HEK293 (cell line): ENCODE measurements at regions not wholly inside any gene's neighbourhood (a gene's known extent, or its start where the extent isn't known, plus 50 kb on each side); places are given as distances from the start of the nearest gene placed in this dataset.

ENCODE experiments used
- CTCF ChIA-PET: fragments of 350-600 bp; formaldehyde crosslinking; extraction: SDS; loops from one replicate; lab custom pipeline; 2021; ENCODE audit warnings: antibody characterized with exemption; lab: Yijun Ruan, JAX
- POLR2A ChIA-PET: fragments of 300-600 bp; formaldehyde crosslinking; extraction: SDS; loops from one replicate; lab custom pipeline; 2020; ENCODE audit warnings: antibody characterized with exemption, inconsistent platforms; lab: Yijun Ruan, JAX
- H3K27ac ChIP-seq: fragments of 200-500 bp; sonication (Bioruptor generic); 2 replicates; pipeline ENCODE4 v1.5.1; 2014; ENCODE audit warnings: low read depth, low read length, control low read depth, inconsistent platforms; ENCODE audit errors: extremely low read depth
- H3K36me3 ChIP-seq, 2 experiments: fragments of 200-500 bp in 1 of 2; sonication (Bioruptor generic) in 1 of 2; 1 replicate in 1 of 2; 2 replicates in 1 of 2; pipeline ENCODE4 v1.5.1; 2014 to 2017; ENCODE audit warnings: inconsistent platforms in 2 of 2, low read length in 2 of 2; ENCODE audit not compliant: control insufficient read depth in 2 of 2, insufficient read depth in 1 of 2
- H3K4me1 ChIP-seq: fragments of 200-500 bp; sonication (Bioruptor generic); 2 replicates; pipeline ENCODE4 v1.5.1; 2014; ENCODE audit warnings: mild to moderate bottlenecking, low read length, inconsistent platforms; ENCODE audit not compliant: control insufficient read depth, insufficient read depth
- H3K4me3 ChIP-seq: 2 replicates; pipeline ENCODE4 v1.5.1; 2011; ENCODE audit warnings: low read depth, mild to moderate bottlenecking, control low read depth, low read length, moderate library complexity
- H3K9me3 ChIP-seq: fragments of 200-500 bp; sonication (Bioruptor generic); 2 replicates; pipeline ENCODE4 v1.5.1; 2014; ENCODE audit warnings: low read depth, low read length, inconsistent platforms; ENCODE audit not compliant: control insufficient read depth, insufficient read depth
- AEBP2 ChIP-seq: fragments of 450-650 bp; formaldehyde crosslinking; IDR thresholded peaks from 2 replicates; pipeline ENCODE4 v1.5.1; 2016; ENCODE audit warnings: missing biosample characterization, missing genetic modification characterization, borderline replicate concordance
- GLIS2 ChIP-seq: fragments of 450-650 bp; formaldehyde crosslinking; IDR thresholded peaks from 2 replicates; pipeline ENCODE4 v1.5.1; 2016; ENCODE audit warnings: missing biosample characterization, missing genetic modification characterization
- HOXA7 ChIP-seq: sonication (generic); formaldehyde crosslinking; IDR thresholded peaks from 2 replicates; pipeline ENCODE4 v1.8.1; 2022; ENCODE audit warnings: missing genetic modification reagents, borderline replicate concordance
- KLF8 ChIP-seq: fragments of 450-650 bp; formaldehyde crosslinking; IDR thresholded peaks from 2 replicates; pipeline ENCODE4 v1.5.1; 2016; ENCODE audit warnings: missing biosample characterization, missing genetic modification characterization
- KLF9 ChIP-seq: fragments of 450-650 bp; formaldehyde crosslinking; IDR thresholded peaks from 2 replicates; pipeline ENCODE4 v1.5.1; 2016; ENCODE audit warnings: missing biosample characterization, missing genetic modification characterization, low read depth
- ZBTB6 ChIP-seq: fragments of 450-650 bp; formaldehyde crosslinking; IDR thresholded peaks from 2 replicates; pipeline ENCODE4 v1.5.1; 2017; ENCODE audit warnings: missing biosample characterization, missing genetic modification characterization
- ZIC2 ChIP-seq: fragments of 450-650 bp; formaldehyde crosslinking; IDR thresholded peaks from 2 replicates; pipeline ENCODE4 v1.5.1; 2016; ENCODE audit warnings: missing biosample characterization, missing genetic modification characterization
- ZNF132 ChIP-seq: fragments of 450-650 bp; formaldehyde crosslinking; IDR thresholded peaks from 2 replicates; pipeline ENCODE4 v1.5.1; 2017; ENCODE audit warnings: missing biosample characterization, missing genetic modification characterization, borderline replicate concordance
- ZNF138 ChIP-seq: fragments of 450-650 bp; formaldehyde crosslinking; IDR thresholded peaks from 2 replicates; pipeline ENCODE4 v1.5.1; 2016; ENCODE audit warnings: missing biosample characterization, missing genetic modification characterization, borderline replicate concordance
- ZNF140 ChIP-seq: fragments of 450-650 bp; formaldehyde crosslinking; IDR thresholded peaks from 2 replicates; pipeline ENCODE4 v1.5.1; 2016; ENCODE audit warnings: missing biosample characterization, missing genetic modification characterization
- ZNF175 ChIP-seq: fragments of 450-650 bp; formaldehyde crosslinking; IDR thresholded peaks from 2 replicates; pipeline ENCODE4 v1.5.1; 2016; ENCODE audit warnings: missing biosample characterization, missing genetic modification characterization
- ZNF354C ChIP-seq: fragments of 450-650 bp; formaldehyde crosslinking; IDR thresholded peaks from 2 replicates; pipeline ENCODE4 v1.5.1; 2016; ENCODE audit warnings: missing biosample characterization, missing genetic modification characterization, low read depth, borderline replicate concordance
- ZNF510 ChIP-seq: fragments of 450-650 bp; formaldehyde crosslinking; IDR thresholded peaks from 2 replicates; pipeline ENCODE4 v1.5.1; 2018; ENCODE audit warnings: mild to moderate bottlenecking, missing genetic modification characterization, missing biosample characterization; ENCODE audit not compliant: insufficient replicate concordance
- ZNF529 ChIP-seq: fragments of 450-650 bp; formaldehyde crosslinking; IDR thresholded peaks from 2 replicates; pipeline ENCODE4 v1.5.1; 2017; ENCODE audit warnings: missing genetic modification characterization, missing biosample characterization; ENCODE audit not compliant: insufficient replicate concordance
- ZNF701 ChIP-seq: fragments of 450-650 bp; formaldehyde crosslinking; IDR thresholded peaks from 2 replicates; pipeline ENCODE4 v1.5.1; 2016; ENCODE audit warnings: missing biosample characterization, missing genetic modification characterization
- ZSCAN23 ChIP-seq: fragments of 450-650 bp; formaldehyde crosslinking; IDR thresholded peaks from 2 replicates; pipeline ENCODE4 v1.5.1; 2016; ENCODE audit warnings: missing biosample characterization, missing genetic modification characterization
- TF ChIP-seq, protein P1 (sequence below): fragments of 450-650 bp; formaldehyde crosslinking; IDR thresholded peaks from 2 replicates; pipeline ENCODE4 v1.5.1; 2016; ENCODE audit warnings: missing biosample characterization, missing genetic modification characterization
- TF ChIP-seq, protein P2 (sequence below): fragments of 450-650 bp; formaldehyde crosslinking; IDR thresholded peaks from 2 replicates; pipeline ENCODE4 v1.5.1; 2016; ENCODE audit warnings: missing biosample characterization, missing genetic modification characterization

DNA sequence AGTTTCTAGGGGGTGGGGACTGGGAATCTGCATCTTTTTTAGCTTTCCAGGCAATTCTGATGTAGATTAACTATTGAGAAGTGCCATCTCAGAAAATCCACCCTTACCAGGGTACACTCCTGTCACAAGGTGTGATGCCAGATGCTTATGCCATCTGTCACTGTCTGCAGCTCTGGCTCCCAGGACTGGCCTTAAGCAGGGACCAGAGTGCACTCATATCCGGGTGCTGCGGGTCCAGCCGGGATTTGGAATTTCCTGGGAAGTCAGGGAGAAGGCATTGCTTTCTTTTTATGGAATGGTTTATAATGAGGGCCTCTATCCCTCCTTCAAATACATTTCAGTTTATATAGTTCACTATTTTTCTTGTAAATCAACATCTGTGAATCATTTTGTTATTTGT, 92.6 kb downstream of the TMEM174 start:
- Histone ChIP-seq H3K36me3 (no peaks in the 10 kb centered on the region), H3K4me1 (no peaks in the 10 kb centered on the region), H3K4me3 (no peak overlapping the region), H3K9me3 (no peaks in the 10 kb centered on the region), H3K27ac (no peak overlapping the region)
- no peak for TF ChIP-seq ZNF138 (tag by site-specific recombination)
- no peak for TF ChIP-seq ZNF510 (tag by site-specific recombination)
- TF ChIP-seq, protein P1, sequence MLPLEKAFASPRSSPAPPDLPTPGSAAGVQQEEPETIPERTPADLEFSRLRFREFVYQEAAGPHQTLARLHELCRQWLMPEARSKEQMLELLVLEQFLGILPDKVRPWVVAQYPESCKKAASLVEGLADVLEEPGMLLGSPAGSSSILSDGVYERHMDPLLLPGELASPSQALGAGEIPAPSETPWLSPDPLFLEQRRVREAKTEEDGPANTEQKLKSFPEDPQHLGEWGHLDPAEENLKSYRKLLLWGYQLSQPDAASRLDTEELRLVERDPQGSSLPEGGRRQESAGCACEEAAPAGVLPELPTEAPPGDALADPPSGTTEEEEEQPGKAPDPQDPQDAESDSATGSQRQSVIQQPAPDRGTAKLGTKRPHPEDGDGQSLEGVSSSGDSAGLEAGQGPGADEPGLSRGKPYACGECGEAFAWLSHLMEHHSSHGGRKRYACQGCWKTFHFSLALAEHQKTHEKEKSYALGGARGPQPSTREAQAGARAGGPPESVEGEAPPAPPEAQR: no peak
- TF ChIP-seq ZNF132 (tag by site-specific recombination): no peak
- TF ChIP-seq ZNF701 (tag by site-specific recombination): no peak
- no peak for TF ChIP-seq HOXA7
- TF ChIP-seq, protein P2, sequence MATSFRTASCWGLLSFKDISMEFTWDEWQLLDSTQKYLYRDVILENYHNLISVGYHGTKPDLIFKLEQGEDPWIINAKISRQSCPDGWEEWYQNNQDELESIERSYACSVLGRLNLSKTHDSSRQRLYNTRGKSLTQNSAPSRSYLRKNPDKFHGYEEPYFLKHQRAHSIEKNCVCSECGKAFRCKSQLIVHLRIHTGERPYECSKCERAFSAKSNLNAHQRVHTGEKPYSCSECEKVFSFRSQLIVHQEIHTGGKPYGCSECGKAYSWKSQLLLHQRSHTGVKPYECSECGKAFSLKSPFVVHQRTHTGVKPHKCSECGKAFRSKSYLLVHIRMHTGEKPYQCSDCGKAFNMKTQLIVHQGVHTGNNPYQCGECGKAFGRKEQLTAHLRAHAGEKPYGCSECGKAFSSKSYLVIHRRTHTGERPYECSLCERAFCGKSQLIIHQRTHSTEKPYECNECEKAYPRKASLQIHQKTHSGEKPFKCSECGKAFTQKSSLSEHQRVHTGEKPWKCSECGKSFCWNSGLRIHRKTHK (tag by site-specific recombination): no peak
- no peak for TF ChIP-seq ZNF529
- no peak for TF ChIP-seq ZIC2
- no peak for TF ChIP-seq KLF9 (tag by site-specific recombination)
- no peak for TF ChIP-seq ZNF140
- no peak for TF ChIP-seq ZSCAN23 (tag by site-specific recombination)
- TF ChIP-seq ZNF354C (tag by site-specific recombination): no peak
- ChIA-PET POLR2A (interaction anchor here (1.3 kb wide), 1 partner anchor 24 kb away, joined by 3 read pairs; no protein-coding TSS in a partner anchor), CTCF (no interaction called here)

DNA sequence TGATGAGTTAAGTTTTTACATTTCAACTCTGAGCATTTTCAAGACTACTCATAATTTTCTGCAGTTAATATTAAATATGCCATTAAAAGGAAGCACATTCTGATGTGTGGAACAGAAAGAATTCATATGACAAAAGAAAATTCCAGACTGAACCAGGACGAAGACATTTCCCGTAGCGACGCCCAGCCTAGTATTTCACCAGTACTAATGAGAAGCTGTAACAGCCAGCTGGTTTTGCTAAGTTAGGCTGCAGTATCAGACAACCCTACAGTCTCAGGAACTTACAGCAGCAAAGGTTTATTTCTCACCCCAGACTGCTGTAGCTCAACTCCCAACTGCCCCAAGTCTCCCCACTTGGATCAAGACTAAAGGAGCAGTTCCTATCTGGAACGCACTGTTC, 91.6 kb downstream of the TMEM174 start:
- no peak for TF ChIP-seq ZIC2
- TF ChIP-seq KLF8 (tag by site-specific recombination): no peak
- no peak for TF ChIP-seq ZBTB6
- TF ChIP-seq GLIS2: no peak
- TF ChIP-seq ZNF354C (tag by site-specific recombination): no peak
- no peak for TF ChIP-seq ZNF175
- no peak for TF ChIP-seq AEBP2 (tag by site-specific recombination)
- no peaks in the 10 kb centered on the region for H3K9me3 ChIP-seq
- H3K27ac ChIP-seq: no peak overlapping the region
- no peak overlapping the region for H3K4me3 ChIP-seq
- ChIA-PET POLR2A (no interaction called here), CTCF (no interaction called here)
- H3K4me1 ChIP-seq: no peaks in the 10 kb centered on the region
- no peaks in the 10 kb centered on the region for H3K36me3 ChIP-seq
